ENCODE measurements at regions not wholly inside any gene's neighbourhood (a gene's known extent, or its start where the extent isn't known, plus 50 kb on each side); places are given as distances from the start of the nearest gene placed in this dataset.

DNA sequence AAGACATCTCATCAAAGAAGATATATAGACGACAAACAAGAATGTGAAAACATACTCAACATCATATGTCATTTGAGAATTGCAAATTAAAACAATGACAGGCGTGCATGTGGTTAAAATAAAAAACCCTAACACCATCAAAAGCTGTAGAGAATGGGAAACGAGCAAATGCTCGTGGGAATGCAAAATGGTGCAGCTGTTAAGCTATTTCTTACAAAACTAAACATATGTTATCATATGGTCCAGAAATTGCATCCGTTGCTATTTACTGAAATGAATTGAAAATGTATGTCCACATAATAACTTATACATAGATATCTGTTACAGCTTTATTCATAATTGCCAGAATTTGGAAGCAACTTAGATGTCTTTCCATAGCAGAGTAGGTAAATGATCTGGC, 574.4 kb downstream of the TNS3 start:
- Histone ChIP-seq H3K79me2 (ENCODE audit: insufficient read depth, low read length) (no peaks in the 10 kb centered on the region), H3K4me3 (replicated peaks in 1 of 2; ENCODE audit: low read depth in 1 of 2, low read length in 2 of 2) (no peak overlapping the region), H3K9me3 (ENCODE audit: control insufficient read depth in 1 of 2, insufficient read depth in 1 of 2, low read depth in 1 of 2, low read length in 2 of 2) (no peaks in the 10 kb centered on the region), H3K27me3 (ENCODE audit: insufficient read depth, low read length) (no peaks in the 10 kb centered on the region), H3K4me2 (ENCODE audit: low read length) (no peak overlapping the region), H4K20me1 (ENCODE audit: insufficient read depth) (no peaks in the 10 kb centered on the region), H3K4me1 (ENCODE audit: control insufficient read depth in 1 of 2, insufficient read depth in 2 of 2, low read length in 2 of 2) (no peaks in the 10 kb centered on the region), H2AFZ (ENCODE audit: low read depth, low read length, poor library complexity, severe bottlenecking) (no peak overlapping the region), H3K9ac (ENCODE audit: low read length) (no peak overlapping the region), H3K9me2 (ENCODE audit: insufficient read depth) (no peaks in the 10 kb centered on the region; the same call in 1 of the 2 replicates), H3K36me3 (ENCODE audit: control insufficient read depth in 1 of 2, insufficient read depth in 2 of 2, low read length in 2 of 2) (no peaks in the 10 kb centered on the region), H3K27ac (ENCODE audit: low read depth, low read length) (no peak overlapping the region)
- DNase-seq (ENCODE audit: low read depth, low spot score): no peak
- no peak for TF ChIP-seq POLR2AphosphoS5 (IDR thresholded peaks at IDR 0.05; ENCODE audit: low read depth, low read length)
- POLR2A ChIA-PET: no interaction called here
- CTCF ChIA-PET: no interaction called here
- intact Hi-C loops (cut with micrococcal nuclease): no loop called here
- BruUV-seq (replicated peaks): no TSS peak
- RAD21 ChIA-PET (ENCODE audit: low non-redundant PET in 1 of 2, low total read pairs in 2 of 2, uncharacterized antibody in 2 of 2, unreplicated experiment in 2 of 2): no interaction called here
- no peak for ATAC-seq

DNA sequence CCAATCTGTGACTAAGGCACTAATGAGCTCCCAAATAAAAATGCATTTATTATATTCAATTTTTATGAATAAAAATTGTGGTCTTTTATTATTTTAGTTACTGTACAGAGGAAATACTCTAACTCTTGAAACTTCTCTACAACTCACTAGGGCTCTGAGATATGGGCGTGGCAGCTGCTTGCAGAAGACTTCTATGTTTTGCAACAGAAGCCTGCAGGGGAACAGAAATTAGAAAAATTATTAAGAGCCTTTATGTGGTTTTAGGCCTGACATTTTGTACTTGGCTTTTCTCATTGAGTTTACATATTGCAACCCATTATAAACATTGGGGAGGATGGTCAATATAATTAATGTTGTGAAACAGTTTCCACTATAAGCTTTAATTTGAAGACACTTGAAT, 581.4 kb downstream of the TNS3 start:
- no peak overlapping the region for H3K4me3 ChIP-seq (replicated peaks in 1 of 2; ENCODE audit: low read depth in 1 of 2, low read length in 2 of 2)
- no TSS peak for BruUV-seq (replicated peaks)
- H3K4me1 ChIP-seq (ENCODE audit: control insufficient read depth in 1 of 2, insufficient read depth in 2 of 2, low read length in 2 of 2): no peaks in the 10 kb centered on the region
- H3K36me3 ChIP-seq (ENCODE audit: control insufficient read depth in 1 of 2, insufficient read depth in 2 of 2, low read length in 2 of 2): no peaks in the 10 kb centered on the region
- H3K27ac ChIP-seq (ENCODE audit: low read depth, low read length): no peak overlapping the region
- H4K20me1 ChIP-seq (ENCODE audit: insufficient read depth): no peaks in the 10 kb centered on the region
- DNase-seq (ENCODE audit: low read depth, low spot score): no peak
- no peak overlapping the region for H3K9ac ChIP-seq (ENCODE audit: low read length)
- H2AFZ ChIP-seq (ENCODE audit: low read depth, low read length, poor library complexity, severe bottlenecking): no peak overlapping the region
- RAD21 ChIA-PET (ENCODE audit: low non-redundant PET in 1 of 2, low total read pairs in 2 of 2, uncharacterized antibody in 2 of 2, unreplicated experiment in 2 of 2): no interaction called here
- TF ChIP-seq POLR2A (IDR thresholded peaks at IDR 0.05; ENCODE audit: borderline replicate concordance, extremely low read depth, insufficient read depth, insufficient read length) (no peak), ZNF274 (IDR thresholded peaks at IDR 0.05; ENCODE audit: low read depth, low read length) (no peak), SRF (IDR thresholded peaks at IDR 0.05; ENCODE audit: low read depth) (no peak), FOSL1 (IDR thresholded peaks at IDR 0.05; ENCODE audit: low read depth) (no peak), SP1 (IDR thresholded peaks at IDR 0.05; ENCODE audit: low read depth) (no peak), TCF7L2 (IDR thresholded peaks at IDR 0.05; ENCODE audit: borderline replicate concordance, extremely low read depth, insufficient read depth, insufficient read length) (no peak)
- TF ChIP-seq, protein P1, sequence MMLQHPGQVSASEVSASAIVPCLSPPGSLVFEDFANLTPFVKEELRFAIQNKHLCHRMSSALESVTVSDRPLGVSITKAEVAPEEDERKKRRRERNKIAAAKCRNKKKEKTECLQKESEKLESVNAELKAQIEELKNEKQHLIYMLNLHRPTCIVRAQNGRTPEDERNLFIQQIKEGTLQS (IDR thresholded peaks at IDR 0.05): no peak
- TF ChIP-seq, protein P2, sequence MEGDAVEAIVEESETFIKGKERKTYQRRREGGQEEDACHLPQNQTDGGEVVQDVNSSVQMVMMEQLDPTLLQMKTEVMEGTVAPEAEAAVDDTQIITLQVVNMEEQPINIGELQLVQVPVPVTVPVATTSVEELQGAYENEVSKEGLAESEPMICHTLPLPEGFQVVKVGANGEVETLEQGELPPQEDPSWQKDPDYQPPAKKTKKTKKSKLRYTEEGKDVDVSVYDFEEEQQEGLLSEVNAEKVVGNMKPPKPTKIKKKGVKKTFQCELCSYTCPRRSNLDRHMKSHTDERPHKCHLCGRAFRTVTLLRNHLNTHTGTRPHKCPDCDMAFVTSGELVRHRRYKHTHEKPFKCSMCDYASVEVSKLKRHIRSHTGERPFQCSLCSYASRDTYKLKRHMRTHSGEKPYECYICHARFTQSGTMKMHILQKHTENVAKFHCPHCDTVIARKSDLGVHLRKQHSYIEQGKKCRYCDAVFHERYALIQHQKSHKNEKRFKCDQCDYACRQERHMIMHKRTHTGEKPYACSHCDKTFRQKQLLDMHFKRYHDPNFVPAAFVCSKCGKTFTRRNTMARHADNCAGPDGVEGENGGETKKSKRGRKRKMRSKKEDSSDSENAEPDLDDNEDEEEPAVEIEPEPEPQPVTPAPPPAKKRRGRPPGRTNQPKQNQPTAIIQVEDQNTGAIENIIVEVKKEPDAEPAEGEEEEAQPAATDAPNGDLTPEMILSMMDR (IDR thresholded peaks at IDR 0.05 in 2 of 3, conservative IDR thresholded peaks at IDR 0.05 in 1 of 3; ENCODE audit: borderline replicate concordance in 1 of 3, insufficient read depth in 1 of 3, low read depth in 2 of 3, low read length in 2 of 3): no peak
- TF ChIP-seq, protein P3, sequence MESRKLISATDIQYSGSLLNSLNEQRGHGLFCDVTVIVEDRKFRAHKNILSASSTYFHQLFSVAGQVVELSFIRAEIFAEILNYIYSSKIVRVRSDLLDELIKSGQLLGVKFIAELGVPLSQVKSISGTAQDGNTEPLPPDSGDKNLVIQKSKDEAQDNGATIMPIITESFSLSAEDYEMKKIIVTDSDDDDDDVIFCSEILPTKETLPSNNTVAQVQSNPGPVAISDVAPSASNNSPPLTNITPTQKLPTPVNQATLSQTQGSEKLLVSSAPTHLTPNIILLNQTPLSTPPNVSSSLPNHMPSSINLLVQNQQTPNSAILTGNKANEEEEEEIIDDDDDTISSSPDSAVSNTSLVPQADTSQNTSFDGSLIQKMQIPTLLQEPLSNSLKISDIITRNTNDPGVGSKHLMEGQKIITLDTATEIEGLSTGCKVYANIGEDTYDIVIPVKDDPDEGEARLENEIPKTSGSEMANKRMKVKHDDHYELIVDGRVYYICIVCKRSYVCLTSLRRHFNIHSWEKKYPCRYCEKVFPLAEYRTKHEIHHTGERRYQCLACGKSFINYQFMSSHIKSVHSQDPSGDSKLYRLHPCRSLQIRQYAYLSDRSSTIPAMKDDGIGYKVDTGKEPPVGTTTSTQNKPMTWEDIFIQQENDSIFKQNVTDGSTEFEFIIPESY (IDR thresholded peaks at IDR 0.05; ENCODE audit: extremely low read depth, insufficient replicate concordance, low read length): no peak
- CTCF ChIA-PET: no interaction called here
- POLR2A ChIA-PET: no interaction called here
- H3K9me3 ChIP-seq (ENCODE audit: control insufficient read depth in 1 of 2, insufficient read depth in 1 of 2, low read depth in 1 of 2, low read length in 2 of 2): no peaks in the 10 kb centered on the region
- H3K9me2 ChIP-seq (ENCODE audit: insufficient read depth): no peaks in the 10 kb centered on the region; the same call in 1 of the 2 replicates
- H3K27me3 ChIP-seq (ENCODE audit: insufficient read depth, low read length): no peaks in the 10 kb centered on the region
- intact Hi-C loops (cut with micrococcal nuclease): no loop called here
- no peaks in the 10 kb centered on the region for H3K79me2 ChIP-seq (ENCODE audit: insufficient read depth, low read length)
- no peak overlapping the region for H3K4me2 ChIP-seq (ENCODE audit: low read length)
- ATAC-seq: no peak
